Hindlimb muscle (tissue), 1 donor: ENCODE measurements at regions not wholly inside any gene's neighbourhood (a gene's known extent, or its start where the extent isn't known, plus 50 kb on each side); places are given as distances from the start of the nearest gene placed in this dataset.

Experiments
- DNase-seq: peaks from one replicate; pipeline ENCODE4 v3.0.0-alpha.2; 2013

DNA sequence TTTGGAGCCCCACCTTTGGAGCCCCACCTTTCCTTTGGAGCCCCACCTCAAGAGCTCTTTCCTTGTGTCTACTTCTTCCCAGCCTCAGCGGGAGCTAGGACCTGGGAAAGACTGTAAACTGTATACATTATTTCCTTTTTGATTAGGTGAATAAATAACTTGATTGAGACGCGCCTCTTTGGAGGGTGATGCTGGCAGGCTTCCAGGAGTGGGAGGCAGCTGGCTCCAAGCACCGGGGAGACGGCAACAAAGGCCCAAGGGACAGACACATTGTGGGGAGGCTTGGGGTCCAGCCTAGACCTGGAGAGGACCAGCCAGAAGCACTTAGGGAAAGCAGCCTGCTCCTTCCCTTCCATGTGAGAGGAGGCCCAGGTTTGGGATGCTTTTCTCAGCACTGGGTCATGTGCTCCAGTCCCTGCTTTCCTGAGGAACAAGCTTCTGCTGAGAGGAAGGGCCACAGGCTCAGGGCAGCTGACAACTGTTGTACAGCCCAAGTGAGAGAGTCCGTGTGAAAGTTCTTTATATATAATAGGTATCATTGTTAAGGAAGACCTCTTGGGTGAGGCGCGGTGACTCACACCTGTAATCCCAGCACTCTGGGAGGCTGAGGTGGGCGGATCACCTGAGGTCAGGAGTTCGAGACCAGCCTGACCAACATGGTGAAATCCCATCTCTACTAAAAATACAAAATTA is 297.2 kb upstream of the SLC14A2 start:
- DNase-seq = no peak

DNA sequence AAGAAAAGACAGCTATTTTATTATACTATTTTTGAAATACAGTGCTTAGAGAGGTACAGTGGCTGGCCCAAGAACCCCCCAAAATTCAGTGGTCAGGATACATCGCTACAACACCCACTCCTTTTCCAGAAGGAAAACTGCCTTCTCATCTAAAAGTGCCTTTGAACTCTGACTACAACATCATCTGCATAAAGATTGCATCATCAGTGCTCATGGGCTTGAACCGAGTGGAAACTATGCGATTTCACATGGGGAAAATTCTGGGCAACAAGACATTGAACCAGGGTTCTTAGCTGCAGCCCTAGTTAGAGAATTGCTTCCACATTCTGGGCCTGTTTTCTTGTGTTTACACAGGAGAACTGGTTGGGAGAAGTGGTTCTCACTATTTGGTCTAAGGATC is 294.6 kb upstream of the SLC14A2 start:
- no peak for DNase-seq

GRCh38 chr18:45321520-45321919 is 293.8 kb upstream of the SLC14A2 start:
- DNase-seq = no peak

GRCh38 chr18:45322343-45322742 is 292.9 kb upstream of the SLC14A2 start:
- no peak for DNase-seq

DNA sequence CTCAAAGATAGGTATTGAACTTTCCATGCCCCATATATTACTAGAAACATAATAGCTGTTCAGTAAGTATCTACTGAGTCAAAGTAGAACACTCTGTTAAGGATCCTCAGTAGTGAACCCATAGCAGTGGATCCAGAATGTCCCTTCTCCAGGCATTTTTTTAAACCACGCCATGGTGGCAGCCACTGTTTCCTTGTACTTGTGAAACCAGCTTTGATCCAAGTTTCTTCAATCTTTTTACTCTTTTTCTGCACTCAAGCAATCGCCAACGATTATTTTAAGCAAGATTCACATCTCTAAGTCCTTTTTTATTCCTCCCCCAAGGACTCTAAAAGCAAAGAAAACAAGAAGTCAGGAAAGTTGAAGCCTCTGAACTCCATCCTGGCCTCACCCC is 291.2 kb upstream of the SLC14A2 start:
- DNase-seq = no peak

- no peak for DNase-seq
Measured at GRCh38 chr18:45324495-45325113, 290.7 kb upstream of the SLC14A2 start.

GRCh38 chr18:45325778-45326177 is 289.5 kb upstream of the SLC14A2 start:
- no peak for DNase-seq

DNA sequence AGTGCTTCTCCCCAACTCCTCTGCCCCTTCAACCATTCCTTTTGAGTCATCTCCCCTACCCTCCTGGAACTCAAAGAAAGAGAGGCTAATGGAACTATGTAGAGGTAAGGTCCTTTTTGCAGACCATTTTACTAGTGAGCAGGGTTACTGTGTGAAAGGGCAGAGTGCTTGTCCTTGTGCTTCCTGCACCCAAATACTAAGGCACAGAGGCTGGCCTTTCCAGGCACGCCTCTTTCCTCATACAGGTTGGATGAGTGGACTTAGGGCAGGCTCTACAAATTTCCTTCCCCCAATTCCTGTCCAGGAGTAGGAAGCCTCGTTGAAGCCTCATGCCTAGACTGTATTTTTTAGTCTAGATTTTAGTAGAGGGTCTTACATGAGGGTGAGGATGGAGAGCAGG is 288.8 kb upstream of the SLC14A2 start:
- DNase-seq = no peak

GRCh38 chr18:45328296-45328695 is 287.0 kb upstream of the SLC14A2 start:
- no peak for DNase-seq

DNA sequence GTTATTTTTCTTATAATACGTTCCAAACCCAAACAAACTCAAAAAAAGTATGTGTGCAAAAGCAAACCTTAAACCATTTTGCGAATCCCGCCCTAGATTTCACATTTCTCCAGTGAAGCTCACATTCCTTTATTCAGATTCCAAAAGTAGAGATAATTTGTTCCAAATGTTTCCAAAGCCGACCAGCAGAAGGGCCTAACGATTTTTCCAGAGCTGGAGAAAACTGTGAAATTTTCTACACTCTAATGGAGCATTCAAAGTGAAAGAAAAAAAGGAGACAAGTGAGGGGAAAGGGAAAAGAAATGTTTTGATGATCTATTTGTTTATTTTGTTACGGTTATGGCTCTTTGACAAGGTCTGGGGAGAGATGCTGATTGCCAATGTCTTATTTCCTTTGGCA is 286.5 kb upstream of the SLC14A2 start:
- DNase-seq = peak; percentile 76

DNA sequence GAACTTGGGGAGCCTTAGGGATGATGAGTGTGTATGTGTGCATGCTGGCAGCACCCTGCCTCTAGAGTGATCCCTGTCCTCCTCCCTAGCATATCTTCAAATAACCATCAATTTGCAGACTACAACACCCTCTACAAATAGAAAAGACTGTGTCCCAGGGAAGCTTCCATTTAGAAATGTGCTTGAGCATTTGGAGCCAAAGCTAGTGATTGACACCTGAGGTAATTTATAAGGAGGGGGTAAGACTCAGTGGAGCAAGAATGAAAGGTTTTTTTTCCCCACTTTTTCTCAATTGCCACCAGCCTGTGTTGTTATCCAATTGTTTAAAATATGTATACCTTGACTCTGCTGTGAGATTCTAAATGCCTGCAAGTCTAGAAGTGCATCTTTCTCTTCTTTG is 286.0 kb upstream of the SLC14A2 start:
- no peak for DNase-seq

GRCh38 chr18:45330170-45330594 is 285.1 kb upstream of the SLC14A2 start:
- no peak for DNase-seq

DNA sequence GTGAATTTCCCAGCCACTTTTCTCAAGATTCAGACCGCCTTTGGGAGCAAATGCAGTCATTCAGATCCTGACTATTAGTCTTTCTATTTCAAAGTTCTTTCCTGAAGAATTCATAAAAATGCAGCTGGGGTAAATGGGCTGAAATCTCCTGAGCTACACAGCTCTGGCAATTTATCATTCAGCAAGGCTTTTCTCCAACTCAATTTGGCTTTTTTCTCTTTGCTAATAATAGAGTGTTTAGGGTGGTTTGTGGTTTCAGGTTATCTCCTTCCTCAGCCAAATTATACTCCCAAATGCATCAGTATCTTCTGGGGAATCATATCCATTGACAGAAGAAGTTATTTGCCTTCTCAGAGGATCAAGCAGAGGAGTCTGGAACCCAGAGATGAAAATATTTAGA is 282.4 kb upstream of the SLC14A2 start:
- DNase-seq = peak; percentile 37

DNA sequence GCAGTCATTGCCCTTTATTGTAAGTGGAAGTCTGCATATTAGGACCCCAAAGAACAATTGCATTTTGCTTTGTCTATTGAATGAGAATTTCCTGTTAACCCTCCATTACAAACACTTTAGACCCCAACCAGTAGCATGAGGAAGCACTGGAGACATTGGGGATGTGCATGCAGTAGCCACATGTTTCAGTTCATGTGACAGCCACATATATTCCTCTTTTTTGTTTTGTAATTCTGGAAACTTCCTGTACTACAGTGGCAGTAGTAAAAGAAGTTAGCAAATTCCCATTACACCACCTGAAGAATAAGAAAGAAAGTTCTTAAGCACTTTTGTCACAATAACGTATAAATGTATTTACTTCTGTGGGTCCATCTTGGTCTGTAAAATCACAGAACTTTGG is 281.1 kb upstream of the SLC14A2 start:
- no peak for DNase-seq

GRCh38 chr18:45335282-45336043 is 279.8 kb upstream of the SLC14A2 start:
- peak; percentile 26 for DNase-seq

GRCh38 chr18:45336448-45336847 is 278.8 kb upstream of the SLC14A2 start:
- peak; percentile 40 for DNase-seq

GRCh38 chr18:45337477-45337876 is 277.8 kb upstream of the SLC14A2 start:
- DNase-seq = no peak

GRCh38 chr18:45339810-45340550 is 275.3 kb upstream of the SLC14A2 start:
- no peak for DNase-seq

GRCh38 chr18:45340884-45341283 is 274.4 kb upstream of the SLC14A2 start:
- no peak for DNase-seq

GRCh38 chr18:45341454-45341853 is 273.8 kb upstream of the SLC14A2 start:
- no peak for DNase-seq

DNA sequence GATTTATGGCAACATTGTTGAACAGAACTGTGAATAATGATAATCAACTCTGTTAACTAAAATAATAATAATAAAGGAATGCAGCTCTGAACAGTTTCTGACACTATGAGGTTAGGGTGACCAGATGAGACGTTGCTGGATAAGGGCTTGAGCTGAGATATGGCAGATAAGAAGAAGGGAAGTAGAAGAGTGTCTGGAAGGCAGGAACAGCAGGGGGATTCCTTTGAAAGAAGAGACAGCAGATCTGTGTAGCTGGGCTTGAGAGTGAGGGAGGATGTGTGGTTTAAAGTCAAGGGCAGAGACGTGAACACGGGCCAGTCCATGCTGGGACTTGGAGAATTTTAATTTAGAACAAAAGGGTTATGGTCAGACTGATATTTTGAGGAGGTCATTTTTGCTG is 273.1 kb upstream of the SLC14A2 start:
- no peak for DNase-seq

GRCh38 chr18:45342653-45343052 is 272.6 kb upstream of the SLC14A2 start:
- no peak for DNase-seq

- no peak for DNase-seq
Measured at GRCh38 chr18:45343365-45343764, 271.9 kb upstream of the SLC14A2 start.
